DMS 273 treated with DMSO at 0.1 percent for 48 hours (cell line): ENCODE measurements at regions not wholly inside any gene's neighbourhood (a gene's known extent, or its start where the extent isn't known, plus 50 kb on each side); places are given as distances from the start of the nearest gene placed in this dataset.

ENCODE experiments used
- DNase-seq: peaks from one replicate; lab custom pipeline; 2025; lab: John Stamatoyannopoulos, UW

GRCh38 chr2:81942876-81943275, 1638.3 kb upstream of the LRRTM1 start:
- no peak for DNase-seq

DNA sequence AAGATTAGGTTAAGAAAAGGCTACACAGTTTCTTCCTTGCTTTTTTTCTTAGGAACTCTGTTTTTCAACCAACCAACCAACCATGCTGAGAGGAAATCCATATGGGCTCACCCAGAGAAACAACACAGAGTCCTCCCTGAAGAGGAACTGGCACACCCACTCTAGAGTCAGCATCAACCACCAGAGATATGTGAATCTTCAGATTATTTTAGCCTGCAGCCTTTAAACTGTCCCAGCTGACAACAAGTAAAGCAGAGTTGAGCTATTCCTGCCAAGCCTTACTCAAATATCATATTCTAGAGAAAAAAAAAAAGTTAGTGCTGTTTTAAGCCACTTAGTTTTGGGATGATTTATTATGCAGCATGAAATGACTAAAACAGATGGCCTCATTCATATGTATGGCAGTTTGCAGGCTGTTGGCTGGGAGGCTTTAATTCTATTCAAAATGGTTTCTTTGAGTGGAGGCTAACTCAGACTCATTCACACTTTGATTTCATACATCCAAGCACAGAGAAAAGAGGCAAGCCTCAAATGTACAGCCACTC, 1637.7 kb upstream of the LRRTM1 start:
- no peak for DNase-seq

DNA sequence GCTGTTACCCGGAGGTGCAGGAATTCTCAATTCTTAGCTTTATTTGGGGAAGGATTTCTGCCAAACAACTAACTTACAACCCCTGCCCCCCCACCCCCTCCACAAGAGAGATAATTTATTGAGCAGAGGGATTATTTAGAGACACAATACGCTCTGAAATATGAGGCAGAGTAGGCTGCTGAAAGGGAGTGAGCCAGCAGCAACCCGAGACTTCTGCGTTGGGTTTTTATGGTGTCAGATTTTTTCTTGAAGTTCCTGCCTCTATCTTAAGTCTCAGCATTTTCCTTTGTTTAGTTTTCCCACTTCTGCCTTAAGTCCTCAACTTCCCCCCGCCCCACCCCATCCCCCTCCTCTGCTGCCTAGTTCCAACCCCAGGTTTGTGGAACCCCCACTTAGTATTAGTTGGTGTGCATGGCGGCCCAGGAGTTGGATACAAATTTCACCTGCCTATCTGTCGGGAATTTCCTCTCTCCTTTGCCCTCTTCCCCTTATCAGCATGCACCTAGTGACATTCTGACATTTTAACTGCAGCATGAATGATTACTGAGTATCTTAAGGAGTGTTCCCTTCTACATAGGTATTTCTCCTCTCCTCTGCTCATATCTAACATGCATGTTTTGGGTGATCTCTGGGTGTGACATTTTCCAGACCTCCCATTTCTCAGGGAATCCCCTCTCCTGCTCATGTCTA, 1635.9 kb upstream of the LRRTM1 start:
- no peak for DNase-seq

GRCh38 chr2:81937944-81938343, 1633.4 kb upstream of the LRRTM1 start:
- DNase-seq: no peak

- no peak for DNase-seq
Measured at GRCh38 chr2:81903534-81903933, 1599.0 kb upstream of the LRRTM1 start.

DNA sequence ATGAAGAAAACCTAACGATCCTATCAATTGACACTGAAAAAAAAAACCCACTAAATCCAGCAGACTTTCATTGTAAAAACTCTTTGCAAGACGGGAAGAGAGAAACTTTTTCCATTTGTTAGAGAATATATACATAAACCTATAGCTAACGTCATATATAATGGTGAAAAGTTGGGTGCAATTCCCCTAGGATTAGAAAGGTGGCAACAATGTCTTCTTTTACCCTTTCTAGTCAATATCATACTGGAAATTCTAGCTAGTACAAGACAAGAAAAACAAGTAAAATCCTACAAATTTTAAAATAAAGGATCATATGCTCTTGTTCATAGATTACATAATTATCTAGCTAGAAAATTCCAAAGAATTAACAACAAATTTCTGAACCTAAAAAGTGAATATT, 1596.5 kb upstream of the LRRTM1 start:
- no peak for DNase-seq

- DNase-seq: no peak
Measured at GRCh38 chr2:81895620-81896250, 1591.2 kb upstream of the LRRTM1 start.

GRCh38 chr2:81894451-81894990, 1590.0 kb upstream of the LRRTM1 start:
- DNase-seq: no peak

DNA sequence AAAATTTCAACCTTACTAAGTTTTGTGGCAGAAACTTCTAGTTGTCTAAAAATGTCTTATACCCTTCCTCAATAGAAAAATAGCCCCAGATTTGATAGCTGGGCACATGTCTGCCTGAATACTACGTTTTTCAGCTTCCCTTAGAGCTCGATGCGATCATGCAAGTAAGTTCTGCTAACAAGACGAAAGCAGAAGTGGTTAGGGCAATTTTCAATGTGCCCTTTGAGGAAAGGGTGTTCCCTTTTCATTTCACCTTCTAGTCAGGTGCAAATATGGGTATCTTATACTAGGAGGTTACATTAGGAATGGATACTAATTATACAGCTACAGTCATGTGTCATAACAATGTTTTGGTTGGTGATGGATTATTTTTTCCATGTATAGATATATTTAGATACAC, 1572.1 kb upstream of the LRRTM1 start:
- DNase-seq: no peak

DNA sequence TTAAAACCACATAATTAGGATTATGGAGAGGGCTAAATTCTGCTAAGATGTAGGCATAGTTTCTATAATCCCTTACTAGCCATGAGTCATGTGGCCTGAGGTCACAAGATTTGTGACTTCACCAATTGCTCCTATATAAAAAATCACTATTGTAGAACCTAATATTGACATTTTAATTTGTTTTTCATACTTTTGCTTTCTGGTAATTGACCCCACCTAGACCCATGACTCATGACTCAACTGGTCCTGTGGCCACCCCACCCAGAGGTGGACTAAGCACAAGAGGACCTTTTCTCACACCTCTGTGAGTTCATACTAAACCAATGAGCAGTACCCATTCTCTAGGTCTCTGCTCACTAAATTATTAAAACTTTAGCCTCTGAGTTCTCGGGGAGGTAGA, 1567.5 kb upstream of the LRRTM1 start:
- no peak for DNase-seq

DNA sequence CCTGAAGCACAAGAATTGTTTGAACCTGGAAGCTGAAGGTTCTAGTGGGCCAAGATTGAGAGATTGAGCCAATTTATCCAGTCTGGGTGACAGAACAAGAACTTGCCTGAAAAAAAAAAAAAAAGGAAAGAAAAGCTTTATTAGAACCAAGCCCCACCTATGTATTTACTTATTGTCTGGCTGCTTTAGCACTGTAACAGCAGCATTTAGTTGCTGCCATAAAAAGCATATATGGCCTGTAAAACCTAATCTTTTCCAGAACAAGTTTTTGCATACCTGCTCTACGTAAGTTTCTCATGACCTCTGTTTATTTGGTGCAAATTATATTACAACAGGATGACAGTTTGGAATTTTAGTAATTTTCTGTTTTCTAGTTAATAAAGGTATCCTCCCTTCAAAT, 1565.6 kb upstream of the LRRTM1 start:
- DNase-seq: no peak

DNA sequence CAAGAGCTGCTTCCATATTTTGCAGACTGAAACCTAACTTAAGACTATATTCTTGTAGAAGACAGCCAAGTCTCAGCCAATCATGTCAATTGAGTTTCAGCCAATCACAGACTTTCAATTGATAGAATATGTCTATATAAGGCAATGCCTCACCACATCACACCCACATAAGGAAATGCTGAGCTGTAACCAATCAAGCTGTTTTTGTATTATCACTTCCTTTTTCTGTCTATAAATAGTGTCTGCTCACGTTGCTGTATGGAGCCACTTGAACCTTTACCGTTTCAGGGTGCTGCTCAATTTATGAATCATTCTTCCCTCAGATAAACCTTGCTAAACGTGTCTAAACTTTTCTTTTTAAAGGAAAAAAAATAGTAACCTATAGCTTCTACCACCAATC, 1554.4 kb upstream of the LRRTM1 start:
- no peak for DNase-seq

DNA sequence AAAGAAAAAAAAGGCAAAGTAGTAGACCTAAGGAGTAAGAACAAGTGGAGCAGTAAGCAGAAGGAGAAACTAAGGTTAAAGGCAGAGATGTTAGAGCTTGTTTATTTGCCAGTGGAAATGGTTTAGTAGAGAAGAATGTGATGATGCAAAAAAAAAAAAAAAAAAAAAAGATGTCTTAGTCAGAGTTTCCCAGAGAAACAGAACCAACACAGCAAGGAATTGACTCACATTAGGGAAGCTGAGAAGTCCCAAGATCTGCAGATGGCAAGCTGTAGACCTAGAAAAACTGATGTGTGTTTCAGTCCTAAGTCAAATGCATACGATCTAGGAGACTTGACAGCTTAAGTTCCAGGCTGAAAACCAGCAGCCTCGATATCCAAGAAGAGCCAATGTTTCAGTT, 1548.8 kb upstream of the LRRTM1 start:
- DNase-seq: no peak

DNA sequence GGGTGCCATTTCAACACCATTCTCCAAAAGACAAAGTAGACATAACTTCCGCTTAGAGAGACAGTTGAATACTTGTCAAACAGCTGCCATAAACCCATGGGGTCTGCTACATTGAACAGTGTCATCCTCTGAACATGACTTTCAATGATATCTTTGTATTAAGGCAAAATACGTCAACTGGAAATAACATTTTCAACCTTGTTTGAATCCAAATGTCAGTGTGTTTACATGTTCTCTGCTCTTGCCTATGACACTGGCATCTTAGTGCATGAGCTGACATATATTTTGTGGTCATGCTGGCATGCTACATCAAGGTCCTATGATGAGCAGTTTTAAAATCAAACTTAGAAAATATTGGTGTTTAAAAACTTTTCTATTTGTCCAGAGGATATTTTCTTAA, 1548.1 kb upstream of the LRRTM1 start:
- DNase-seq: no peak

- DNase-seq: no peak
Measured at GRCh38 chr2:81839780-81840179, 1535.2 kb upstream of the LRRTM1 start.

GRCh38 chr2:81835321-81836000, 1530.9 kb upstream of the LRRTM1 start:
- no peak for DNase-seq

GRCh38 chr2:81786811-81787210, 1482.3 kb upstream of the LRRTM1 start:
- DNase-seq: no peak

DNA sequence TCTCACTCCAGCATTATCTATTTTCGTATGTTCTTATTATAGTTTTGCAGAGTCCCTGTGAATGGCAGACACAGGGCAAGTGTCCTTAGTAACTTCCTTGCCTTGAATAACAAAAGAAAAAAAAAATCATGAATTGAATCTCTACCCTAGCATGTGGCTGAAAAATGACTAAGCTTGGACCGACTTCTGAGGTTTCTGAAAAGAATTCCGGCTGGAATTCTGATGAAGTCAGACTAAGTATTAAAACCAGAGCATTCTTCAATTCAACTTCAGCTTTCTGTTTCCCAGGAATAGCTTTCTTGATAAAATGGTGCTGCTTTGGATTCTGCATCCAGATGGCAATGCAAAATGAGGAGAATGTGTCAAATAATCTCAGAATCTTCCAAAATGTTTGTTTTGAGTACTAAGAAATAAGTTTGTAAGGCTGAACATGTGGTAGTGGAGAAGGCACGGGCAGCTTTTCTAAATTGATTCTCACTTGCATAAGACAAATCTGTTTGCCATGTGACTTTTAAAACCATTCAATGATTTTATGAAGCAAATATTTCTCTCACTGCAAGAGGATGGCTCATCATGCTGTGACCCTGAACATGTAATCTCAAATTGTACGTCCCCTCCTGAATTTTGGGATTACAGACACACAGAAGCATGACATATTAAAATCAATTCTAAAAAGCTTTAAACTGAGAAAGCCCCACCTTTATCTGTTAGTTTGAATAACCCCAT, 1462.8 kb upstream of the LRRTM1 start:
- no peak for DNase-seq

- DNase-seq: no peak
Measured at GRCh38 chr2:81747481-81748070, 1443.0 kb upstream of the LRRTM1 start.

DNA sequence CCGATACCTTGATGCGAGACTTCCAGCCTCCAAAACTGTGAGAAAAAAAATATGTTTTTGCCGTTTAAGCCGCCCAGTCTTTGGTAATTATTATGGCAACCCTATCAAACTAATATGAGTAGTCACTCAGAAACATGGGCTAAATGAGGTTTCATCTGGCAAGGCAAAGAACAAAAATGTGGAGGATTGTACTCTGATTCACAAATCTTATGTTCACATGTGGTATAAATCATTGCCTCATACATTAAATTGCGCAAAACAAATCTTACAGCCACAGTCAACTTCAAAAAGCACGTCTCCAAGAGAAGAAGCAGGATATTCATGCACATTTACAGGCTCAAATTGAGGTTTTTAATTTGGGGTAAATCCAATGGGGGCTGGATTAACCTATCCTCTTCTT, 1435.4 kb upstream of the LRRTM1 start:
- no peak for DNase-seq

GRCh38 chr2:81734981-81735380, 1430.4 kb upstream of the LRRTM1 start:
- DNase-seq: no peak

DNA sequence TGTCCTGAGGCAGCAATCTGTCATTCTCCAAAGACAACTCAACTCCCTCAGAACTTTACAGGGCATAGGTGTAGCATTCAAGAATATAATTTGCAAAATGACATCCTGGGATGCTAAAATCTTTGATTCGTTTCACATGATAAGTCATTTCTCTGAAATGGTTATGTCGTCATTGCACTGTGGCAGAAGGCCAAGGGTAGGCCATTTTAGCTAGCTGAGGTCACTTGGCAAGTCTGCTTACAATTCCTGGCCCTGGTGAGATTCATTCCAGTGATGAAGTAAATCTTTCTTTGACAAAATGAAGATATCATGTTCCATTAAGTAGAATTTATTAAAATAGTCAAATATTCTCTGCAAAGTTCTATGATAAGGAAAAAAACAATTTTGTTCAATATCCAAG, 1410.3 kb upstream of the LRRTM1 start:
- DNase-seq: no peak
